PC-3 (cell line): ENCODE measurements at regions not wholly inside any gene's neighbourhood (a gene's known extent, or its start where the extent isn't known, plus 50 kb on each side); places are given as distances from the start of the nearest gene placed in this dataset.

ENCODE experiments used
- ATAC-seq: fragments of 200-7000 bp; cut with Tn5 transposase; 2 replicates; pipeline ENCODE4 v1.9.1; 2020; ENCODE audit warnings: mild to moderate bottlenecking, moderate library complexity
- BruUV-seq: library from RNA; stranded (reverse); fragments of 400-500 nt; replicated peaks from 2 replicates; lab custom pipeline; 2021; lab: Mats Ljungman, UMichigan
- CTCF ChIA-PET: fragments of 300-600 bp; sonication (Branson Sonifier 250); formaldehyde crosslinking; loops from one replicate; lab custom pipeline; 2022; ENCODE audit warnings: antibody characterized with exemption; lab: Charles Lee
- POLR2A ChIA-PET: fragments of 300-600 bp; sonication (Branson Sonifier 250); formaldehyde crosslinking; loops from one replicate; lab custom pipeline; 2022; ENCODE audit warnings: antibody characterized with exemption; ENCODE audit not compliant: unreplicated experiment; lab: Charles Lee
- DNase-seq: peaks from one replicate; pipeline ENCODE4 v3.0.0-alpha.2; 2015
- H2AFZ ChIP-seq: fragments of 300-600 bp; sonication (generic); 2 replicates; pipeline ENCODE4 v1.6.0; 2016; ENCODE audit warnings: antibody characterized with exemption, low read length
- H3F3A ChIP-seq: fragments of 300-600 bp; sonication (generic); one replicate; pipeline ENCODE4 v1.6.0; 2017; ENCODE audit warnings: antibody characterized with exemption, low read length, control low read depth, mild to moderate bottlenecking; ENCODE audit not compliant: unreplicated experiment
- H3K27ac ChIP-seq: fragments of 300-600 bp; sonication (generic); 2 replicates; pipeline ENCODE4 v1.5.1; 2016; ENCODE audit warnings: mild to moderate bottlenecking, low read length
- H3K27me3 ChIP-seq: fragments of 300-600 bp; sonication (generic); 2 replicates; pipeline ENCODE4 v1.6.1; 2016; ENCODE audit warnings: low read length, mixed read lengths
- H3K36me3 ChIP-seq: fragments of 300-600 bp; sonication (generic); 2 replicates; pipeline ENCODE4 v1.6.1; 2016; ENCODE audit warnings: low read depth, mixed run types, low read length, mixed read lengths
- H3K4me1 ChIP-seq: fragments of 300-600 bp; sonication (generic); 2 replicates; pipeline ENCODE4 v1.5.1; 2016; ENCODE audit warnings: low read length; ENCODE audit not compliant: insufficient read depth
- H3K4me2 ChIP-seq: fragments of 300-600 bp; sonication (generic); 2 replicates; pipeline ENCODE4 v1.6.0; 2016; ENCODE audit warnings: low read length
- H3K4me3 ChIP-seq: fragments of 300-600 bp; sonication (generic); 2 replicates; pipeline ENCODE4 v1.5.1; 2016; ENCODE audit warnings: mild to moderate bottlenecking, low read length, mixed read lengths
- H3K79me2 ChIP-seq: fragments of 300-600 bp; sonication (generic); 2 replicates; pipeline ENCODE4 v1.6.1; 2017; ENCODE audit warnings: low read length, mixed read lengths
- H3K9ac ChIP-seq: fragments of 300-600 bp; sonication (generic); 2 replicates; pipeline ENCODE4 v1.6.0; 2016; ENCODE audit warnings: mild to moderate bottlenecking, low read length
- H3K9me2 ChIP-seq: fragments of 300-600 bp; sonication (generic); replicated peaks from 2 replicates; pipeline ENCODE4 v1.6.1; 2016; ENCODE audit warnings: mixed run types, low read length, mixed read lengths
- H3K9me3 ChIP-seq: fragments of 300-600 bp; sonication (generic); 2 replicates; pipeline ENCODE4 v1.6.1; 2016; ENCODE audit warnings: low read length, mixed read lengths
- H4K20me1 ChIP-seq: fragments of 300-600 bp; sonication (generic); 2 replicates; pipeline ENCODE4 v1.6.1; 2016; ENCODE audit warnings: low read length, mixed read lengths
- EZH2 ChIP-seq: fragments of 300-600 bp; sonication (generic); IDR thresholded peaks from one replicate; pipeline ENCODE4 v1.6.1; 2017; ENCODE audit warnings: antibody characterized with exemption, mild to moderate bottlenecking, low read length; ENCODE audit not compliant: unreplicated experiment
- EZH2phosphoT487 ChIP-seq: fragments of 300-600 bp; sonication (generic); IDR thresholded peaks from 2 replicates; pipeline ENCODE4 v1.6.1; 2018; ENCODE audit warnings: mild to moderate bottlenecking, antibody characterized with exemption, low read length, borderline replicate concordance
- intact Hi-C: fragments of 100-400 bp; cut with micrococcal nuclease; formaldehyde crosslinking; loops from 2 replicates; pipeline ENCODE4 v1.9.0; 2023
- TF ChIP-seq, protein P1 (sequence below): fragments of 300-600 bp; sonication (generic); conservative IDR thresholded peaks from 2 replicates; pipeline ENCODE4 v1.5.1; 2017; ENCODE audit warnings: antibody characterized with exemption, low read depth, mild to moderate bottlenecking, low read length

DNA sequence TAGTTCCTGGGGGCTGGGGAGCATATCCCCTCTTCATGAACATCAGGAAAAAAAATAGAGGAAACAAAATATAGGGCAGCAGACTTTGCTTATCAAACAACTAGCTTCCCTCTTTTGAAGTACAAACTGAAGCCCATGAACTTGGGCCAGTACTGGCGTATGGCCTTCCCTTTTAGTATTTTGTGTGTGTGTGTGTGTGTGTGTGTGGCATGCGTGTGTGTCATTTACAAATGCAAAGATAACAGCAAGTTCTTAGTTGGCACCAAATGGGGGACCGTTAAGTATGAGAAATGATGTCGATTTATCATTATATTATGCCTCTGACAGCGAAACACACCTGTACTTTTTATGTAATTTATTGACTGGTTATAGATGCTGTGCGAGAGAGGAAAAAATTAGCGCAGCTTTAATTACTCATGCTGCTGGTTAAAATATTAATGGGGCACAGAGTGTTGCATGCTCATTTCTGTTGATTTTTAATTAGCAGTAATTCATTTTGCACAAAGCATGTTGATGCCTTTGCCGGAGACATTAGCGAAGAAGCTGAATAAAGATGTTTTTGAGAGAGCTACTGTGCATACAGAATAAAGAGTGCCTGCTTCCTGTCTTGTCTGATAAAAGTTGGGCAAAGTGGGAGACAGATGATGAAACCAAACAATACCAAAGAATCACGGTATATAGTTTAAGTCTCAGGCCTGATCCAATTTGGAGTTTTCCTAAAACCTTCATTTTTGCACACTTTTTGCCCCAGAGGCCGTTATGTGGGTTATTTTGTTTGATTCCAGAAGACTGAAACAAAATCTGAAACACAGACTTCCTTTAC, 297.1 kb downstream of the SATB1 start:
- ChIA-PET CTCF (interaction anchor here (0.5 kb wide), 1 partner anchor 23 kb away, joined by 3 read pairs; no protein-coding TSS in a partner anchor), POLR2A (no interaction called here)
- peaks cover 11% of the 10 kb centered on the region for H3K4me1 ChIP-seq
- TF ChIP-seq, protein P1, sequence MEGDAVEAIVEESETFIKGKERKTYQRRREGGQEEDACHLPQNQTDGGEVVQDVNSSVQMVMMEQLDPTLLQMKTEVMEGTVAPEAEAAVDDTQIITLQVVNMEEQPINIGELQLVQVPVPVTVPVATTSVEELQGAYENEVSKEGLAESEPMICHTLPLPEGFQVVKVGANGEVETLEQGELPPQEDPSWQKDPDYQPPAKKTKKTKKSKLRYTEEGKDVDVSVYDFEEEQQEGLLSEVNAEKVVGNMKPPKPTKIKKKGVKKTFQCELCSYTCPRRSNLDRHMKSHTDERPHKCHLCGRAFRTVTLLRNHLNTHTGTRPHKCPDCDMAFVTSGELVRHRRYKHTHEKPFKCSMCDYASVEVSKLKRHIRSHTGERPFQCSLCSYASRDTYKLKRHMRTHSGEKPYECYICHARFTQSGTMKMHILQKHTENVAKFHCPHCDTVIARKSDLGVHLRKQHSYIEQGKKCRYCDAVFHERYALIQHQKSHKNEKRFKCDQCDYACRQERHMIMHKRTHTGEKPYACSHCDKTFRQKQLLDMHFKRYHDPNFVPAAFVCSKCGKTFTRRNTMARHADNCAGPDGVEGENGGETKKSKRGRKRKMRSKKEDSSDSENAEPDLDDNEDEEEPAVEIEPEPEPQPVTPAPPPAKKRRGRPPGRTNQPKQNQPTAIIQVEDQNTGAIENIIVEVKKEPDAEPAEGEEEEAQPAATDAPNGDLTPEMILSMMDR, result no peak
- TF ChIP-seq EZH2, result no peak
- no peak for TF ChIP-seq EZH2phosphoT487
- H3K9me2 ChIP-seq, result no peaks in the 10 kb centered on the region
- no peak overlapping the region for H3K27ac ChIP-seq
- DNase-seq, result no peak
- no peaks in the 10 kb centered on the region for H4K20me1 ChIP-seq
- H2AFZ ChIP-seq, result no peak overlapping the region
- no peaks in the 10 kb centered on the region for H3K36me3 ChIP-seq
- BruUV-seq, result no TSS peak
- H3K4me2 ChIP-seq, result no peak overlapping the region
- H3K9ac ChIP-seq, result no peak overlapping the region
- no peaks in the 10 kb centered on the region for H3K9me3 ChIP-seq
- H3K4me3 ChIP-seq, result no peak overlapping the region
- ATAC-seq, result no peak
- H3K27me3 ChIP-seq, result no peaks in the 10 kb centered on the region
- intact Hi-C loops, result no loop called here
- no peaks in the 10 kb centered on the region for H3F3A ChIP-seq
- no peaks in the 10 kb centered on the region for H3K79me2 ChIP-seq

DNA sequence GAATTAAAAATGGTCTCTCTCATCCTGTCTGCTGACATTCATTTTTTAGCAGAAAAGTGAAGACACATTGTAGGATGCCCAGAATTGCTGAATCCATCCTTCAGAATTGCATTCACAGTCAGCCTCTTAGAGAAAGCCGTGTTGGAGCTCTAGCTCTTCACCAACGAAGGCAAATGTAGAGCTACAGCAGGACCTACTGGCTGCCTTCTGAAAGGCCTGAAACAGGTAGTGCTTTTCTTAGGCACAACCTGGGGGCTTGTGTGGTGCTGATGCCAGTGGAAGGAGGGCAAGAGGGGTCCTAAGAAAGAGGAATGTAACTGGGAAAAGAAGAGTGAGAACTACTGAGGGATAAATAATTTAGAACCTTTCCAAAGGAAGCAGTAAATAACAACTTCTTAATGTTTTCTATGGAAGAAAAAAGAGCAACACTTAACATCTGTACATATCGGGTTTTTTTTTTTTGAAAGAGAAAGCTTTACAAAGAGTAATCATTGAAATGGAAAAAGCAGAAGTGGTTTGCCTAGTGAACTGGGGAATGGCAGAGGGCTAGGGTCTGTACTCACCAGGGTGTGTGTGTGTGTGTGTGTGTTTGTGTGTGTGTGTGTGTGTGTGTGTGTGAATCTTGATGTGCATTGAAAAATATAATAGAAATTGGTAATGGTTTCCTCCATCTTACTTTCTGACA, 297.8 kb downstream of the SATB1 start:
- ATAC-seq, result no peak
- Histone ChIP-seq H3K4me3 (no peak overlapping the region), H3K27me3 (no peaks in the 10 kb centered on the region), H4K20me1 (no peaks in the 10 kb centered on the region), H3K9me3 (no peaks in the 10 kb centered on the region), H3K79me2 (no peaks in the 10 kb centered on the region), H3K27ac (no peak overlapping the region), H3K4me1 (peaks cover 11% of the 10 kb centered on the region), H3K36me3 (no peaks in the 10 kb centered on the region), H3F3A (no peaks in the 10 kb centered on the region), H3K9ac (no peak overlapping the region), H2AFZ (no peak overlapping the region), H3K4me2 (no peak overlapping the region), H3K9me2 (no peaks in the 10 kb centered on the region)
- BruUV-seq, result no TSS peak
- TF ChIP-seq EZH2, result no peak
- TF ChIP-seq EZH2phosphoT487, result no peak
- TF ChIP-seq, protein P1, result no peak
- ChIA-PET POLR2A (interaction anchor here (0.6 kb wide), 1 partner anchor 16 kb away, joined by 3 read pairs; no protein-coding TSS in a partner anchor), CTCF (interaction anchor here (0.5 kb wide), 1 partner anchor 22 kb away, joined by 3 read pairs; no protein-coding TSS in a partner anchor)
- intact Hi-C loops, result no loop called here
- DNase-seq, result no peak
